HEK293 (cell line): ENCODE measurements at regions not wholly inside any gene's neighbourhood (a gene's known extent, or its start where the extent isn't known, plus 50 kb on each side); places are given as distances from the start of the nearest gene placed in this dataset.
"Not testable (repeated sequence)": the region's sequence is repeated elsewhere in the genome, so short reads cannot be mapped to it uniquely, and the experiment has no call there.

Experiments
- CTCF ChIA-PET: fragments of 350-600 bp; formaldehyde crosslinking; extraction: SDS; loops from one replicate; lab custom pipeline; 2021; ENCODE audit warnings: antibody characterized with exemption; lab: Yijun Ruan, JAX
- POLR2A ChIA-PET: fragments of 300-600 bp; formaldehyde crosslinking; extraction: SDS; loops from one replicate; lab custom pipeline; 2020; ENCODE audit warnings: antibody characterized with exemption, inconsistent platforms; lab: Yijun Ruan, JAX
- H3K27ac ChIP-seq: fragments of 200-500 bp; sonication (Bioruptor generic); 2 replicates; pipeline ENCODE4 v1.5.1; 2014; ENCODE audit warnings: low read depth, low read length, control low read depth, inconsistent platforms; ENCODE audit errors: extremely low read depth
- H3K36me3 ChIP-seq, 2 experiments: fragments of 200-500 bp in 1 of 2; sonication (Bioruptor generic) in 1 of 2; 1 replicate in 1 of 2; 2 replicates in 1 of 2; pipeline ENCODE4 v1.5.1; 2014 to 2017; ENCODE audit warnings: inconsistent platforms in 2 of 2, low read length in 2 of 2; ENCODE audit not compliant: control insufficient read depth in 2 of 2, insufficient read depth in 1 of 2
- H3K4me1 ChIP-seq: fragments of 200-500 bp; sonication (Bioruptor generic); 2 replicates; pipeline ENCODE4 v1.5.1; 2014; ENCODE audit warnings: mild to moderate bottlenecking, low read length, inconsistent platforms; ENCODE audit not compliant: control insufficient read depth, insufficient read depth
- H3K4me3 ChIP-seq: 2 replicates; pipeline ENCODE4 v1.5.1; 2011; ENCODE audit warnings: low read depth, mild to moderate bottlenecking, control low read depth, low read length, moderate library complexity
- H3K9me3 ChIP-seq: fragments of 200-500 bp; sonication (Bioruptor generic); 2 replicates; pipeline ENCODE4 v1.5.1; 2014; ENCODE audit warnings: low read depth, low read length, inconsistent platforms; ENCODE audit not compliant: control insufficient read depth, insufficient read depth
- EGR2 ChIP-seq: fragments of 450-650 bp; formaldehyde crosslinking; IDR thresholded peaks from 2 replicates; pipeline ENCODE4 v1.5.1; 2016; ENCODE audit warnings: low read depth, missing biosample characterization, missing genetic modification characterization
- INSM2 ChIP-seq: fragments of 450-650 bp; formaldehyde crosslinking; IDR thresholded peaks from 2 replicates; pipeline ENCODE4 v1.5.1; 2016; ENCODE audit warnings: missing biosample characterization, missing genetic modification characterization
- PRDM1 ChIP-seq: fragments of 450-650 bp; formaldehyde crosslinking; IDR thresholded peaks from 2 replicates; pipeline ENCODE4; 2016; ENCODE audit warnings: missing biosample characterization, missing genetic modification characterization
- PRDM10 ChIP-seq: fragments of 450-650 bp; formaldehyde crosslinking; IDR thresholded peaks from 2 replicates; pipeline ENCODE4 v1.5.1; 2016; ENCODE audit warnings: missing biosample characterization, missing genetic modification characterization
- SCRT2 ChIP-seq: fragments of 450-650 bp; formaldehyde crosslinking; IDR thresholded peaks from 2 replicates; pipeline ENCODE4 v1.5.1; 2016; ENCODE audit warnings: missing biosample characterization, missing genetic modification characterization
- TSHZ1 ChIP-seq: fragments of 450-650 bp; formaldehyde crosslinking; IDR thresholded peaks from 2 replicates; pipeline ENCODE4 v1.5.1; 2016; ENCODE audit warnings: missing biosample characterization, missing genetic modification characterization, borderline replicate concordance
- ZFHX2 ChIP-seq: fragments of 450-650 bp; formaldehyde crosslinking; conservative IDR thresholded peaks from 2 replicates; pipeline ENCODE4 v1.5.1; 2016; ENCODE audit warnings: missing biosample characterization, missing genetic modification characterization
- ZNF140 ChIP-seq: fragments of 450-650 bp; formaldehyde crosslinking; IDR thresholded peaks from 2 replicates; pipeline ENCODE4 v1.5.1; 2016; ENCODE audit warnings: missing biosample characterization, missing genetic modification characterization
- ZNF16 ChIP-seq: fragments of 450-650 bp; formaldehyde crosslinking; IDR thresholded peaks from 2 replicates; pipeline ENCODE4 v1.5.1; 2016; ENCODE audit warnings: low read depth, missing biosample characterization, missing genetic modification characterization
- ZNF302 ChIP-seq: fragments of 450-650 bp; formaldehyde crosslinking; IDR thresholded peaks from 2 replicates; pipeline ENCODE4 v1.5.1; 2016; ENCODE audit warnings: missing biosample characterization, missing genetic modification characterization, low read depth
- ZNF324 ChIP-seq: fragments of 450-650 bp; formaldehyde crosslinking; IDR thresholded peaks from 2 replicates; pipeline ENCODE4 v1.5.1; 2016; ENCODE audit warnings: missing biosample characterization, missing genetic modification characterization
- ZSCAN23 ChIP-seq: fragments of 450-650 bp; formaldehyde crosslinking; IDR thresholded peaks from 2 replicates; pipeline ENCODE4 v1.5.1; 2016; ENCODE audit warnings: missing biosample characterization, missing genetic modification characterization
- ZSCAN4 ChIP-seq: fragments of 450-650 bp; formaldehyde crosslinking; IDR thresholded peaks from 2 replicates; pipeline ENCODE4 v1.5.1; 2017; ENCODE audit warnings: missing biosample characterization, missing genetic modification characterization

- H3K4me1 ChIP-seq, POLR2A ChIA-PET, H3K36me3 ChIP-seq, H3K9me3 ChIP-seq, H3K27ac ChIP-seq, H3K4me3 ChIP-seq: not testable (repeated sequence)
- CTCF ChIA-PET, result interaction anchor here (0.7 kb wide), 1 partner anchor 722 kb away, joined by 3 read pairs; no protein-coding TSS in a partner anchor
Observed at GRCh38 chr7:39798077-39798476, 152.0 kb upstream of the CDK13 start.

- no peak overlapping the region for H3K4me3 ChIP-seq
- H3K36me3 ChIP-seq, result no peaks in the 10 kb centered on the region
- CTCF ChIA-PET, result interaction anchor here (1.1 kb wide), 1 partner anchor 10 kb away, joined by 3 read pairs; no protein-coding TSS in a partner anchor
- peak; percentile 83 for TF ChIP-seq ZSCAN4 (tag by site-specific recombination)
- no peak for TF ChIP-seq ZNF324 (tag by site-specific recombination)
- H3K27ac ChIP-seq, result no peak overlapping the region
- no peaks in the 10 kb centered on the region for H3K9me3 ChIP-seq
- POLR2A ChIA-PET, result no interaction called here
- H3K4me1 ChIP-seq, result peaks cover 10% of the 10 kb centered on the region
Observed at GRCh38 chr7:39808796-39809481, 141.1 kb upstream of the CDK13 start.

- Histone ChIP-seq H3K9me3 (no peaks in the 10 kb centered on the region), H3K4me3 (no peak overlapping the region), H3K4me1 (peaks cover 10% of the 10 kb centered on the region), H3K36me3 (no peaks in the 10 kb centered on the region), H3K27ac (no peak overlapping the region)
- ChIA-PET POLR2A (interaction anchor here (1.1 kb wide), 1 partner anchor 74 kb away, joined by 3 read pairs; no protein-coding TSS in a partner anchor), CTCF (interaction anchor here (1.3 kb wide), 1 partner anchor 22 kb away, joined by 4 read pairs; no protein-coding TSS in a partner anchor)
- TF ChIP-seq ZSCAN23, result no peak
- TF ChIP-seq SCRT2, result peak; percentile 70
- no peak for TF ChIP-seq PRDM10
Observed at GRCh38 chr7:39810204-39810642, 139.8 kb upstream of the CDK13 start.

- POLR2A ChIA-PET, result interaction anchor here (1.1 kb wide), 1 partner anchor 75 kb away, joined by 3 read pairs; no protein-coding TSS in a partner anchor
- Histone ChIP-seq H3K4me1 (peaks cover 15% of the 10 kb centered on the region), H3K36me3 (no peaks in the 10 kb centered on the region), H3K4me3 (no peak overlapping the region), H3K9me3 (no peaks in the 10 kb centered on the region), H3K27ac (peak overlapping the region; percentile 29; the same call in 1 of the 2 replicates)
- CTCF ChIA-PET, result interaction anchor here (0.7 to 1.3 kb wide), 2 partner anchors 10 to 22 kb away, joined by 3 to 4 read pairs; no protein-coding TSS in a partner anchor
- no peak for TF ChIP-seq ZNF140
- TF ChIP-seq INSM2 (tag by site-specific recombination), result no peak
- peak; percentile 45; the same call in 1 of the 2 replicates for TF ChIP-seq EGR2 (tag by site-specific recombination)
- no peak for TF ChIP-seq PRDM1
- TF ChIP-seq TSHZ1 (tag by site-specific recombination), result no peak
- no peak for TF ChIP-seq ZNF302 (tag by site-specific recombination)
- TF ChIP-seq ZFHX2, result peak; percentile 52; the same call in 1 of the 2 replicates
- TF ChIP-seq ZNF16 (tag by site-specific recombination), result no peak
Observed at GRCh38 chr7:39810710-39811109, 139.3 kb upstream of the CDK13 start.
